Suprapubic skin (tissue), 4 donors: ENCODE measurements at regions not wholly inside any gene's neighbourhood (a gene's known extent, or its start where the extent isn't known, plus 50 kb on each side); places are given as distances from the start of the nearest gene placed in this dataset.

Experiments used
- DNase-seq, 2 donors: peaks; one replicate each; pipeline ENCODE4 v3.0.0-alpha.2; 2019; ENCODE audit warnings: low spot score in 2 of 2
- H3K27ac ChIP-seq: fragments of 200-600 bp; sonication (generic); one replicate; pipeline ENCODE4 v1.5.1; 2019
- H3K27me3 ChIP-seq: fragments of 200-600 bp; sonication (generic); one replicate; pipeline ENCODE4 v1.5.1; 2019
- H3K36me3 ChIP-seq: fragments of 200-600 bp; sonication (generic); one replicate; pipeline ENCODE4 v1.5.1; 2019
- H3K4me1 ChIP-seq: fragments of 200-600 bp; sonication (generic); one replicate; pipeline ENCODE4 v1.5.1; 2019
- H3K4me3 ChIP-seq: fragments of 200-600 bp; sonication (generic); one replicate; pipeline ENCODE4 v1.5.1; 2019; ENCODE audit warnings: mild to moderate bottlenecking
- H3K9me3 ChIP-seq: fragments of 200-600 bp; sonication (generic); one replicate; pipeline ENCODE4 v1.5.1; 2019
- EP300 ChIP-seq: sonication (generic); formaldehyde crosslinking; IDR thresholded peaks from one replicate; pipeline ENCODE4 v1.6.1; 2017; ENCODE audit warnings: antibody characterized with exemption
- POLR2A ChIP-seq, 2 donors: fragments of 450-650 bp; IDR thresholded peaks; one replicate each; pipeline ENCODE4 v1.6.1; 2017; ENCODE audit warnings: antibody characterized with exemption in 2 of 2, mild to moderate bottlenecking in 2 of 2, moderate library complexity in 2 of 2
- POLR2AphosphoS5 ChIP-seq, 3 donors: sonication (generic); formaldehyde crosslinking; IDR thresholded peaks; one replicate each; pipeline ENCODE4 v1.6.1; 2017; ENCODE audit warnings: antibody characterized with exemption in 3 of 3
- WGBS: methylation state at CpG from one replicate; pipeline ENCODE4 v1.1.5; 2018; 5-methylcytosine and 5-hydroxymethylcytosine counted together
- TF ChIP-seq, protein P1 (sequence below), 2 donors: fragments of 200-600 bp in 1 of 2; fragments of 450-650 bp in 1 of 2; sonication (generic) in 1 of 2; IDR thresholded peaks; one replicate each; pipeline ENCODE4 v1.5.1; 2016 to 2019; ENCODE audit warnings: antibody characterized with exemption in 2 of 2, mild to moderate bottlenecking in 1 of 2, moderate library complexity in 1 of 2

DNA sequence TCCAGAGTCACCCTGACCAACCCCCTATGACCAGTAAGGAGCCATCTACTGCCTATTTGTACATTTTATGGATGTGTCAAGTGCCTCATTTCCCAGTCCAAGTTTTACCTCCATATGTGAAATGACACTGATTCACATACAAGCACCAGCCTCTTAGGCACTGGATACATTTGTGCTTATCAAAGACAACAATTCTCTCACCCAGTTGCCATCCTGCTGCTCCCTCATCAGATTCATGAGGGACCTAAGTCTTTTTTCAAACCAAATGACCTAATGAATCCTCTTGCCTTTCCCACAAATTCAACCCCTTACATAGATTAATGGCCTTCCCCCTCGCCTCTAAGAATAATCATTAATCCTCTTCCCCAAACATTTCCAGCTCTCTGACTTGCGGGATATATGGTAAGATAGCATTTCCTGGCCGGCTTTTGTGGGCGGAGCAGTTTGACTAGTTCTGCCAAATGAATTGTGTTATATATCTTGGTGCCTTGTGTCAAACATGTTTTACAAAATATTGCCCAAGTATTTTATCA lies 233.9 kb downstream of the ARAP2 start:
- H3K36me3 ChIP-seq, result no peaks in the 10 kb centered on the region
- no peak for DNase-seq
- TF ChIP-seq, protein P1, sequence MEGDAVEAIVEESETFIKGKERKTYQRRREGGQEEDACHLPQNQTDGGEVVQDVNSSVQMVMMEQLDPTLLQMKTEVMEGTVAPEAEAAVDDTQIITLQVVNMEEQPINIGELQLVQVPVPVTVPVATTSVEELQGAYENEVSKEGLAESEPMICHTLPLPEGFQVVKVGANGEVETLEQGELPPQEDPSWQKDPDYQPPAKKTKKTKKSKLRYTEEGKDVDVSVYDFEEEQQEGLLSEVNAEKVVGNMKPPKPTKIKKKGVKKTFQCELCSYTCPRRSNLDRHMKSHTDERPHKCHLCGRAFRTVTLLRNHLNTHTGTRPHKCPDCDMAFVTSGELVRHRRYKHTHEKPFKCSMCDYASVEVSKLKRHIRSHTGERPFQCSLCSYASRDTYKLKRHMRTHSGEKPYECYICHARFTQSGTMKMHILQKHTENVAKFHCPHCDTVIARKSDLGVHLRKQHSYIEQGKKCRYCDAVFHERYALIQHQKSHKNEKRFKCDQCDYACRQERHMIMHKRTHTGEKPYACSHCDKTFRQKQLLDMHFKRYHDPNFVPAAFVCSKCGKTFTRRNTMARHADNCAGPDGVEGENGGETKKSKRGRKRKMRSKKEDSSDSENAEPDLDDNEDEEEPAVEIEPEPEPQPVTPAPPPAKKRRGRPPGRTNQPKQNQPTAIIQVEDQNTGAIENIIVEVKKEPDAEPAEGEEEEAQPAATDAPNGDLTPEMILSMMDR (IDR thresholded peaks at IDR 0.05), result no peak
- TF ChIP-seq EP300 (no peak), POLR2AphosphoS5 (IDR thresholded peaks at IDR 0.05) (no peak), POLR2A (IDR thresholded peaks at IDR 0.05) (no peak)

DNA sequence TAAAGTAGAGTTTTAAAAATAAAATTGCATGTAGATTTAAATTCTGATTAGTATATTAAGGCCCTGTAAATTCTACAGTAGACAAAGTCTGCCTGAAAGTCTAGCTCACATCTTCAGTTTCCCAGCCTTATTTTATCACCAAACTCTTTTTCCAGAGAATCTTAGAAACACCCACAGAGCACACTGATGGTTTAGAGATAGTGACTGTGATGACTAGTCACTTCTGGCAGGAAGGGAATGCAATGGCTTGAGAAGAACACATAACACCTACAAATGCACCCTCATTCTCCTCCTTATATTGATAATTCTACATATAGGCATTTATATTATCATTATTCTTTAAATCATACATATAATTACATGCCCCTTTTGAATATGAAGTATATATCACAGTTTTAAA lies 232.9 kb downstream of the ARAP2 start:
- no peak overlapping the region for H3K27ac ChIP-seq
- H3K4me1 ChIP-seq, result no peaks in the 10 kb centered on the region
- H3K4me3 ChIP-seq, result no peak overlapping the region
- H3K9me3 ChIP-seq, result no peaks in the 10 kb centered on the region
- no peaks in the 10 kb centered on the region for H3K27me3 ChIP-seq
- H3K36me3 ChIP-seq, result no peaks in the 10 kb centered on the region
- DNase-seq, result no peak
- TF ChIP-seq EP300, result no peak
- TF ChIP-seq, protein P1 (IDR thresholded peaks at IDR 0.05), result no peak

More for the DNA sequence above, 233.9 kb downstream of the ARAP2 start:
- Histone ChIP-seq H3K27ac (no peak overlapping the region), H3K4me3 (no peak overlapping the region), H3K9me3 (no peaks in the 10 kb centered on the region), H3K4me1 (no peaks in the 10 kb centered on the region), H3K27me3 (no peaks in the 10 kb centered on the region)
- WGBS, result 69% methylated on average over 4 of the region's 4 CpGs

DNA sequence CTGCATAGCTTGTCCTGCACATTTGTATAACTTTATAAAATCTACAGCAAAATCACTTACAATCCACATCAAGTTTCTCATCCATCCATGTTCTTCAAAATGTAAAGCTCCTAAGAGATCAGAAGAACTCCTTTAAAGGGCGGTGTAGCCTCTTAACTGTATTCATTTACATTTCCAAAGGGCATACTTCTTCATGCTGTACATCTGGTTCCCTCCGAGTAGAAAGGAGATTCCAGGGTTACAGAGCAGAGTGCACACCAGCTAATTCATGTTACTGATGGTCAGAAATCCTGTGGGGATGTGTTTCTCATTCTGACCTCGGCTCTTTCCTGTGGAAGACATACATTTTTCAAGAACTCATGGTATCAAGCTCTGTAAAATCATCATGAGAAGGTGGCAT lies 231.8 kb downstream of the ARAP2 start:
- no peaks in the 10 kb centered on the region for H3K4me1 ChIP-seq
- WGBS, result 70% methylated on average over 3 of the region's 3 CpGs
- TF ChIP-seq POLR2AphosphoS5 (IDR thresholded peaks at IDR 0.05), result no peak
- TF ChIP-seq, protein P1 (IDR thresholded peaks at IDR 0.05), result no peak
- H3K27me3 ChIP-seq, result no peaks in the 10 kb centered on the region
- H3K9me3 ChIP-seq, result no peaks in the 10 kb centered on the region
- H3K36me3 ChIP-seq, result no peaks in the 10 kb centered on the region
- H3K27ac ChIP-seq, result no peak overlapping the region
- H3K4me3 ChIP-seq, result no peak overlapping the region
- DNase-seq, result no peak

DNA sequence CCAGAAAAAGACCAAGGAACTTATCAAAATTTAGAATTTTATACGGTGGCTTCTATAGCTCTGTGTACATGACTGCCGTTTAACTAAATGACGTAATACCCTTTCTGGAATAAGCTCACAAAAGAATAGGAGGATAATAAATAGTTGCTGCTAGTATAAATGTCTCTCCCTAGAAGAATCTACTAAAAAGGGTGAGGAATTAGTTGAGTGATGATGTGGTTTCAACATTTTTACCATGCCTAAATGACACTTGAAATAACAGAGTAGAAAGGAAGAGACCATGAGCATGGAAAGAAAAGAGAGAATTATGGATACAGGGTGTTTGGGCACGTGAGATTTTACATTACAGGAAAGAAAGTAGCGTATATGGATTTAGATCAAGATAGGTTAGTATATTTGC lies 231.1 kb downstream of the ARAP2 start:
- Histone ChIP-seq H3K27ac (no peak overlapping the region), H3K36me3 (no peaks in the 10 kb centered on the region), H3K9me3 (no peaks in the 10 kb centered on the region), H3K4me3 (no peak overlapping the region), H3K27me3 (no peaks in the 10 kb centered on the region), H3K4me1 (no peaks in the 10 kb centered on the region)
- TF ChIP-seq POLR2A (IDR thresholded peaks at IDR 0.05), result no peak
- TF ChIP-seq POLR2AphosphoS5 (IDR thresholded peaks at IDR 0.05), result no peak
- TF ChIP-seq, protein P1 (IDR thresholded peaks at IDR 0.05), result no peak
- no peak for TF ChIP-seq EP300
- no peak for DNase-seq
- WGBS, result 85% methylated on average over 5 of the region's 5 CpGs
